Right atrium auricular region (tissue), 2 donors: ENCODE measurements at regions not wholly inside any gene's neighbourhood (a gene's known extent, or its start where the extent isn't known, plus 50 kb on each side); places are given as distances from the start of the nearest gene placed in this dataset.
"Not testable (repeated sequence)": the region's sequence is repeated elsewhere in the genome, so short reads cannot be mapped to it uniquely, and the experiment has no call there.

ENCODE experiments used
- DNase-seq: peaks from one replicate; pipeline ENCODE4 v3.0.0-alpha.2; 2019; ENCODE audit warnings: low spot score
- H3K27ac ChIP-seq, 2 donors: fragments of 200-600 bp; sonication (generic); 1 replicate in 1 of 2; 2 replicates in 1 of 2; pipeline ENCODE4 v1.5.1; 2016 to 2019
- H3K27me3 ChIP-seq, 2 donors: fragments of 200-600 bp; sonication (generic); one replicate each; pipeline versions ENCODE4 v1.5.1 to v1.6.0; 2017 to 2019
- H3K36me3 ChIP-seq: fragments of 200-600 bp; sonication (generic); one replicate; pipeline ENCODE4 v1.5.1; 2016
- H3K4me1 ChIP-seq, 2 donors: fragments of 200-600 bp; sonication (generic); one replicate each; pipeline versions ENCODE4 v1.5.1 to v1.6.0; 2017 to 2019
- H3K4me3 ChIP-seq, 2 donors: fragments of 200-600 bp; sonication (generic); 1 replicate in 1 of 2; 2 replicates in 1 of 2; pipeline ENCODE4 v1.5.1; 2017 to 2019; ENCODE audit warnings: mild to moderate bottlenecking in 1 of 2, moderate library complexity in 1 of 2
- H3K9me3 ChIP-seq, 2 donors: fragments of 200-600 bp; sonication (generic); one replicate each; pipeline ENCODE4 v1.5.1; 2019
- TF ChIP-seq, protein P1 (sequence below), 2 donors: fragments of 200-600 bp; sonication (generic); IDR thresholded peaks; one replicate each; pipeline ENCODE4 v1.5.1; 2019; ENCODE audit warnings: antibody characterized with exemption in 2 of 2

DNA sequence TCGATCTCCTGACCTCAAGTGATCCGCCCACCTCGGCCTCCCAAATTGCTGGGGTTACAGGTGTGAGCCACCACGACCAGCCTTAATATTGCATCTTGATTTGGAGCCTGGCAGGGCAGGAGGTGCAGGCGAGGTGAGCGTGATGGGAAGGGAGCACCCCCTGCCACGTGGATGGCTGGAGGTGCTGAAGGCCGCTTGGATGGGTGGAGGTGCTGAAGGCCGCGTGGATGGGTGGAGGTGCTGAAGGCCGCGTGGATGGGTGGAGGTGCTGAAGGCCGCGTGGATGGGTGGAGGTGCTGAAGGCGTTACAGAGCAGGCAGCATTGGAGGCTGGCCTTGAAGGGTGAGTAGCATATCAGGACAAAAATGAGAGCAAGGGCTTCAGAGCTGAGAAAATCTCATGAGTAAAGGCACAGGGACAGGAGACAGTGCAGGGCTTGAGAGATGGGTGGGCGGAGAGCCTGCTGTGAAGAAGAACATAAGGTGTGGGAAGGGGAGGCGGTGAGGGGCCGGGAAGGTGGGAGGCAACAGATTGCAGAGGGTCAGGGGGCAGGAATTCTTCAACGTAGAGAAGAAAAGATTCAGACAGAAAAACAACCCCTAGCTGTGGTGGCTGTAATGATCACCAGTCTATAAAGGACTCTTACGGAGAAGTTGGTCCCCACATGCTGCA lies 101.7 kb upstream of the SEC14L1 start:
- Histone ChIP-seq H3K4me3 (no peak overlapping the region), H3K27me3 (no peaks in the 10 kb centered on the region), H3K36me3 (no peaks in the 10 kb centered on the region), H3K27ac (no peak overlapping the region), H3K4me1 (no peaks in the 10 kb centered on the region), H3K9me3 (no peaks in the 10 kb centered on the region)
- TF ChIP-seq, protein P1, sequence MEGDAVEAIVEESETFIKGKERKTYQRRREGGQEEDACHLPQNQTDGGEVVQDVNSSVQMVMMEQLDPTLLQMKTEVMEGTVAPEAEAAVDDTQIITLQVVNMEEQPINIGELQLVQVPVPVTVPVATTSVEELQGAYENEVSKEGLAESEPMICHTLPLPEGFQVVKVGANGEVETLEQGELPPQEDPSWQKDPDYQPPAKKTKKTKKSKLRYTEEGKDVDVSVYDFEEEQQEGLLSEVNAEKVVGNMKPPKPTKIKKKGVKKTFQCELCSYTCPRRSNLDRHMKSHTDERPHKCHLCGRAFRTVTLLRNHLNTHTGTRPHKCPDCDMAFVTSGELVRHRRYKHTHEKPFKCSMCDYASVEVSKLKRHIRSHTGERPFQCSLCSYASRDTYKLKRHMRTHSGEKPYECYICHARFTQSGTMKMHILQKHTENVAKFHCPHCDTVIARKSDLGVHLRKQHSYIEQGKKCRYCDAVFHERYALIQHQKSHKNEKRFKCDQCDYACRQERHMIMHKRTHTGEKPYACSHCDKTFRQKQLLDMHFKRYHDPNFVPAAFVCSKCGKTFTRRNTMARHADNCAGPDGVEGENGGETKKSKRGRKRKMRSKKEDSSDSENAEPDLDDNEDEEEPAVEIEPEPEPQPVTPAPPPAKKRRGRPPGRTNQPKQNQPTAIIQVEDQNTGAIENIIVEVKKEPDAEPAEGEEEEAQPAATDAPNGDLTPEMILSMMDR (IDR thresholded peaks at IDR 0.05): no peak
- DNase-seq: no peak

DNA sequence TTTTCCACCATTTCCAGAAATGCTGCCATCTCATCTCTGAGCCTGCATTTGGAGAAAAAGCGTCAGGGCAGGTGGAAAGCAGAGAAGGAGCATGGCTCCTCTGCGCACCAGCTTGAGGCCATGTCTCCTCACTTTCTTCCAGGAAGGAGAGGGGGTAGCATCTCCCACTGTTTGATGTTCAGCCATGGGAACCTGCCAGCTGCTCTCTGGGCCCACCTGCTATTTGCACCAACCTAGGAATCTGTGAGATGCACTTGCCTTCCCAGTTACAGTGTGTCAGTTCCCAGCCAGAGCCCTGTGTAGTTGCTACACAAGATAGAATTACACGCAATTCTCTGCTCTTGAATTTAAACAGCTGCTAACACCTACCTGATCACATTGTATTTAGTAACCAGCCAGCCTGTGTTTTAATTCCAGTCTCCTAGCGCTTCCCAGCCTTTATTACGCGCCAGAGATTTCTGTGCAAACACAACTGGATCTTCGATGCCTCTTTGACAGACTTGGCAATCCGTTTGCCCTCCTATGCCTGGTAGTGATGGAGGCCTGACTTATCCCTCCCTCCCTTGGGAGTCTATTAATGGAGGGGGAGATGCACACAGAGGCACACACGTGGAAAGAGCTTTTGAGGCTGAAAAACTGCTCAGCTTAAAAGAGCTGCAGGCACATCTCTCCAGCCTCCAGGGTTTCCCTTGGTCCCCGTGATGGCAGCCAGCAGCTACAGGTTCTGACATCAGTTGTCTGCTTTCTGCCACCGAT lies 98.1 kb upstream of the SEC14L1 start:
- no peak overlapping the region for H3K4me3 ChIP-seq
- TF ChIP-seq, protein P1 (IDR thresholded peaks at IDR 0.05): no peak
- no peaks in the 10 kb centered on the region for H3K27me3 ChIP-seq
- no peaks in the 10 kb centered on the region for H3K36me3 ChIP-seq
- H3K27ac ChIP-seq: no peak overlapping the region
- H3K4me1 ChIP-seq: no peaks in the 10 kb centered on the region
- DNase-seq: no peak
- H3K9me3 ChIP-seq: no peaks in the 10 kb centered on the region

DNA sequence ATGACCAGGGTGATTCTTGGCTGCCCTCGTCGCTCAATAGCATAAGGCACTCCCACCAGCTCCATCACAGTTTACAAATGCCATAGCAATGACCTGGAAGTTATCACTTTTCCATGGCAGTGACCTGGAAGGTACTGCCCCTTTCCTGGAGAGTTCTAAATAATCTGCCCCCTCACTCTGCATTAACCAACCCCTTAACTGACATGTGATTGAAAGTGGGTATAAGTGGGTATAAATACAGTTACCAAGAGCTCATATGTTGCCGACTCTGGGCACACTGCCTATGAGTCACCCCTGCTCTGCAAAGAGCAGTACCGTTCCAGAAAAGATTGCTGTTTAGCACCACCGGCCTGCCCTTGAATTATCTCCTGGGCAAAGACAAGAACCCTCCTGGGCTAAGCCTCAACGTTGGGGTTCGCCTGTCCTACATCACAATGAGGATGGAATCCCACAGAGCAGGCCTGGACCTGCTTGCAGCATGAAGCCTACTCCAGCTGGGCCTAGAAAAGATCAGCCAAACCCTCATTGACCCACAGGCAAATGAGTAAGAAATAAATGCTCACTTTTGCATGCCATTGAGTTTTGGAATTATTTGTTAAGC lies 95.2 kb upstream of the SEC14L1 start:
- no peak for DNase-seq
- no peak overlapping the region for H3K4me3 ChIP-seq
- no peaks in the 10 kb centered on the region for H3K27me3 ChIP-seq
- H3K27ac ChIP-seq: no peak overlapping the region
- no peaks in the 10 kb centered on the region for H3K9me3 ChIP-seq
- no peaks in the 10 kb centered on the region for H3K4me1 ChIP-seq
- no peaks in the 10 kb centered on the region for H3K36me3 ChIP-seq
- TF ChIP-seq, protein P1 (IDR thresholded peaks at IDR 0.05): no peak

DNA sequence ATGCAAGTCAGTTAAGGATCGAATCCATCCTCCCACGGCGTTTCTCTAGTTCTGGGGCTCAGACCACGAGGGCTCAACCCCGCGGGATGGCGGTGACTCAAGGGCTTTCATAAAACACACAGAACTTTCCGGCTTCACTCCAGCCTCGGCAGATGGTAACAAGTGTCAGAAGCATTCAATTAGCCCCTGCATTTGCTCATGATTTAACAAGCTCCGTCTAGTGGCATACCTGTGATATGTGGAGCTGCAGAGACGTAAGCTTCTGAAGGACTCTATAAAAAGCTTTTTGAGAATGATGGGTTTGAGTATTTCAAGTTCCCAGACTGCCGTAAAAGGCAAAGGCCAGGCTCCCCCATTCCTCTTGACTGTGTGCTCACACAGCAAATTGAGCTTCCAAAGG lies 91.3 kb upstream of the SEC14L1 start:
- Histone ChIP-seq H3K9me3 (no peaks in the 10 kb centered on the region), H3K27me3 (no peaks in the 10 kb centered on the region), H3K27ac (no peak overlapping the region), H3K4me1 (no peaks in the 10 kb centered on the region), H3K36me3 (no peaks in the 10 kb centered on the region), H3K4me3 (no peak overlapping the region)
- DNase-seq: no peak
- TF ChIP-seq, protein P1 (IDR thresholded peaks at IDR 0.05): no peak

- not testable (repeated sequence) for H3K4me3 ChIP-seq, H3K27ac ChIP-seq, H3K4me1 ChIP-seq, DNase-seq, H3K36me3 ChIP-seq, H3K27me3 ChIP-seq, H3K9me3 ChIP-seq
Measured at GRCh38 chr17:77050901-77051300, 89.9 kb upstream of the SEC14L1 start.

GRCh38 chr17:77054936-77055335 lies 85.8 kb upstream of the SEC14L1 start:
- H3K4me3 ChIP-seq: no peak overlapping the region
- H3K9me3 ChIP-seq: no peaks in the 10 kb centered on the region
- no peaks in the 10 kb centered on the region for H3K4me1 ChIP-seq
- no peak for DNase-seq
- TF ChIP-seq, protein P1 (IDR thresholded peaks at IDR 0.05): no peak
- H3K27me3 ChIP-seq: no peaks in the 10 kb centered on the region
- no peaks in the 10 kb centered on the region for H3K36me3 ChIP-seq
- no peak overlapping the region for H3K27ac ChIP-seq
